H1 (cell line): ENCODE measurements at regions not wholly inside any gene's neighbourhood (a gene's known extent, or its start where the extent isn't known, plus 50 kb on each side); places are given as distances from the start of the nearest gene placed in this dataset.

ENCODE experiments used
- ASH2L ChIP-seq: fragments of 200-600, 300-600 bp; sonication (generic); IDR thresholded peaks from one replicate; pipeline ENCODE4 v1.7.1; 2017; ENCODE audit warnings: low read length
- EGR1 ChIP-seq: IDR thresholded peaks from 2 replicates; pipeline ENCODE4 v1.6.1; 2011; ENCODE audit warnings: low read depth, low read length, borderline replicate concordance
- NANOG ChIP-seq: IDR thresholded peaks from 2 replicates; pipeline ENCODE4 v1.6.1; 2011; ENCODE audit warnings: low read length, low read depth, mild to moderate bottlenecking, inconsistent platforms; ENCODE audit not compliant: insufficient read depth, poor library complexity, severe bottlenecking
- SAP30 ChIP-seq: fragments of 300-600 bp; sonication (generic); IDR thresholded peaks from 2 replicates; pipeline ENCODE4 v1.7.1; 2012; ENCODE audit warnings: low read length, moderate library complexity, mild to moderate bottlenecking, inconsistent platforms; ENCODE audit not compliant: insufficient read depth, insufficient replicate concordance
- TAF1 ChIP-seq: IDR thresholded peaks from 2 replicates; pipeline ENCODE4 v1.6.1; 2011; ENCODE audit warnings: mild to moderate bottlenecking, low read depth, low read length
- YY1 ChIP-seq: IDR thresholded peaks from 2 replicates; pipeline ENCODE4 v1.6.1; 2011; ENCODE audit warnings: low read depth, mild to moderate bottlenecking, low read length

DNA sequence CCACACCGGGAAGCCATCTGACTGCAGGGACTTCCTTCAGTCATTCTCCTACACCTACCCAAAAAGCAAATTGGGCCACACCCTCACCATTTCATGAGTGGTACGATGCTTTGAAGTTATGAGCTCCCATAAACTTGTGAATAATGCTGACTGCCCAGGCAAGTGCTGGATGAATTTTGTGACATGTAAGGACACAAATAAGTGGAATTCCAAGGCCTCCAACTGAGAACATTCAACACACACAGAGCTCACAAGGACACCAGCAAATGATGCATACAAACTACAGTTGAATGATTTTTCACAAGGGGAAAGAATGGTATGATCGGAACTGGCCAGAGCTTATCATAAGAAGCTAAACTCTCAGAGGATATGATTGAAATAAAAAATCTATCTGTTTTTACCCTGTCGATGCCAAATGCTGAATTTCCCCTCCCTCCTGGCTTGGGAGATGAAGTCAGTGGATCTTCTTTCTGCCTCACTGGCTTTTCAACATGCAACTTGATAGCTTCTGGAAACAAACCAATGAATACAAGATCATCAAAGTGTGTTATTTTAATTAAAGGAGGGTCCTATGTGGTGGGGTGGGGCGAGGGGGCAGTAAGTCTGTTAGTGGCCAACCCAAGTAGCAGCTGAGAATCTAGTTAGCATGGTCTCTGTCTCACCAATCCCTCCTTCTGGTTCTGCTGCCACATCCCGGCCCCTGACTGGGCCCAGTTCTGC is 123.8 kb downstream of the WT1 start (continued):
- no peak for TF ChIP-seq YY1
- no peak for TF ChIP-seq ASH2L
- no peak for TF ChIP-seq NANOG
- TF ChIP-seq TAF1: no peak
- TF ChIP-seq EGR1: no peak
- TF ChIP-seq SAP30: no peak
